ENCODE measurements at regions not wholly inside any gene's neighbourhood (a gene's known extent, or its start where the extent isn't known, plus 50 kb on each side); places are given as distances from the start of the nearest gene placed in this dataset.
"Not testable (repeated sequence)": the region's sequence is repeated elsewhere in the genome, so short reads cannot be mapped to it uniquely, and the experiment has no call there.

GRCh38 chr17:21470422-21470821, 94.3 kb downstream of the KCNJ12 start:
- H3K9me3 Mint-ChIP-seq; intact Hi-C loops (cut with micrococcal nuclease); DNase-seq; H3K4me3 Mint-ChIP-seq; H3K27me3 Mint-ChIP-seq; H3K27ac Mint-ChIP-seq; H3K36me3 Mint-ChIP-seq; H3K4me1 Mint-ChIP-seq (ENCODE audit: low read depth); CTCF ChIA-PET; POLR2A ChIA-PET: not testable (repeated sequence)

- Mint-ChIP-seq H3K36me3 (no peaks in the 10 kb centered on the region), H3K27me3 (peaks cover 3% of the 10 kb centered on the region), H3K9me3 (no peaks in the 10 kb centered on the region), H3K4me3 (no peak overlapping the region), H3K4me1 (ENCODE audit: low read depth) (no peaks in the 10 kb centered on the region), H3K27ac (no peak overlapping the region)
- intact Hi-C loops (cut with micrococcal nuclease): no loop called here
- CTCF ChIA-PET: no interaction called here
- DNase-seq: no peak
- POLR2A ChIA-PET: no interaction called here
These were observed 94.7 kb downstream of the KCNJ12 start for GRCh38 chr17:21470861-21471260.

GRCh38 chr17:21474815-21475214, 98.7 kb downstream of the KCNJ12 start:
- Mint-ChIP-seq H3K9me3 (peaks cover 16% of the 10 kb centered on the region), H3K27ac (no peak overlapping the region)
- POLR2A ChIA-PET: no interaction called here

GRCh38 chr17:21475571-21475970, 99.4 kb downstream of the KCNJ12 start:
- POLR2A ChIA-PET: no interaction called here
- intact Hi-C loops (cut with micrococcal nuclease): no loop called here
- Mint-ChIP-seq H3K9me3 (peaks cover 16% of the 10 kb centered on the region), H3K36me3 (peaks cover 5% of the 10 kb centered on the region), H3K4me3 (no peak overlapping the region), H3K4me1 (ENCODE audit: low read depth) (no peaks in the 10 kb centered on the region), H3K27ac (no peak overlapping the region), H3K27me3 (peaks cover 24% of the 10 kb centered on the region)
- no peak for DNase-seq
- CTCF ChIA-PET: no interaction called here

More at GRCh38 chr17:21474815-21475214, 98.7 kb downstream of the KCNJ12 start:
- peaks cover 18% of the 10 kb centered on the region for H3K27me3 Mint-ChIP-seq
- no peak for DNase-seq
- intact Hi-C loops (cut with micrococcal nuclease): no loop called here
- peaks cover 5% of the 10 kb centered on the region for H3K36me3 Mint-ChIP-seq
- CTCF ChIA-PET: interaction anchor here (1.2 kb wide), 1 partner anchor 18 kb away, joined by 4 read pairs; no protein-coding TSS in a partner anchor
- no peak overlapping the region for H3K4me3 Mint-ChIP-seq
- no peaks in the 10 kb centered on the region for H3K4me1 Mint-ChIP-seq (ENCODE audit: low read depth)

GRCh38 chr17:21476867-21477266, 100.7 kb downstream of the KCNJ12 start:
- intact Hi-C loops (cut with micrococcal nuclease): no loop called here
- no peak for DNase-seq
- H3K9me3 Mint-ChIP-seq: peaks cover 16% of the 10 kb centered on the region
- H3K36me3 Mint-ChIP-seq: peaks cover 5% of the 10 kb centered on the region
- peaks cover 25% of the 10 kb centered on the region for H3K27me3 Mint-ChIP-seq
- ChIA-PET POLR2A (no interaction called here), CTCF (no interaction called here)
- H3K4me1 Mint-ChIP-seq (ENCODE audit: low read depth): no peaks in the 10 kb centered on the region
- no peak overlapping the region for H3K4me3 Mint-ChIP-seq
- H3K27ac Mint-ChIP-seq: no peak overlapping the region

- intact Hi-C loops (cut with micrococcal nuclease): no loop called here
- no peak overlapping the region for H3K4me3 Mint-ChIP-seq
- no peaks in the 10 kb centered on the region for H3K4me1 Mint-ChIP-seq (ENCODE audit: low read depth)
- H3K9me3 Mint-ChIP-seq: peaks cover 15% of the 10 kb centered on the region
- ChIA-PET CTCF (no interaction called here), POLR2A (no interaction called here)
- H3K27me3 Mint-ChIP-seq: peaks cover 31% of the 10 kb centered on the region
- peaks cover 5% of the 10 kb centered on the region for H3K36me3 Mint-ChIP-seq
- no peak for DNase-seq
- no peak overlapping the region for H3K27ac Mint-ChIP-seq
These were observed 106.2 kb downstream of the KCNJ12 start for GRCh38 chr17:21482189-21482865.

- POLR2A ChIA-PET; H3K4me1 Mint-ChIP-seq (ENCODE audit: low read depth); DNase-seq; CTCF ChIA-PET; intact Hi-C loops (cut with micrococcal nuclease); H3K9me3 Mint-ChIP-seq; H3K27ac Mint-ChIP-seq; H3K36me3 Mint-ChIP-seq; H3K4me3 Mint-ChIP-seq: not testable (repeated sequence)
- peaks cover 11% of the 10 kb centered on the region for H3K27me3 Mint-ChIP-seq
These were observed 111.9 kb downstream of the KCNJ12 start for GRCh38 chr17:21488043-21488442.

- intact Hi-C loops (cut with micrococcal nuclease): no loop called here
- no peaks in the 10 kb centered on the region for H3K9me3 Mint-ChIP-seq
- ChIA-PET POLR2A (no interaction called here), CTCF (no interaction called here)
- no peaks in the 10 kb centered on the region for H3K27me3 Mint-ChIP-seq
- no peak for DNase-seq
- H3K4me1 Mint-ChIP-seq (ENCODE audit: low read depth): no peaks in the 10 kb centered on the region
- no peak overlapping the region for H3K4me3 Mint-ChIP-seq
- H3K27ac Mint-ChIP-seq: no peak overlapping the region
- H3K36me3 Mint-ChIP-seq: no peaks in the 10 kb centered on the region
These were observed 117.8 kb downstream of the KCNJ12 start for GRCh38 chr17:21493993-21494392.

GRCh38 chr17:21495281-21495680, 119.1 kb downstream of the KCNJ12 start:
- H3K36me3 Mint-ChIP-seq: no peaks in the 10 kb centered on the region
- H3K4me1 Mint-ChIP-seq (ENCODE audit: low read depth): no peaks in the 10 kb centered on the region
- DNase-seq: no peak
- no peak overlapping the region for H3K4me3 Mint-ChIP-seq
- no peaks in the 10 kb centered on the region for H3K9me3 Mint-ChIP-seq
- POLR2A ChIA-PET: no interaction called here
- no peak overlapping the region for H3K27ac Mint-ChIP-seq
- intact Hi-C loops (cut with micrococcal nuclease): no loop called here
- peaks cover 6% of the 10 kb centered on the region for H3K27me3 Mint-ChIP-seq
- CTCF ChIA-PET: no interaction called here

GRCh38 chr17:21500064-21500463, 123.9 kb downstream of the KCNJ12 start:
- no peaks in the 10 kb centered on the region for H3K4me1 Mint-ChIP-seq (ENCODE audit: low read depth)
- DNase-seq: no peak
- intact Hi-C loops (cut with micrococcal nuclease): no loop called here
- POLR2A ChIA-PET: no interaction called here
- H3K9me3 Mint-ChIP-seq: no peaks in the 10 kb centered on the region
- H3K27me3 Mint-ChIP-seq: peaks cover 10% of the 10 kb centered on the region
- H3K4me3 Mint-ChIP-seq: no peak overlapping the region
- H3K36me3 Mint-ChIP-seq: no peaks in the 10 kb centered on the region
- H3K27ac Mint-ChIP-seq: no peak overlapping the region
- CTCF ChIA-PET: interaction anchor here (0.7 to 1.2 kb wide), 2 partner anchors 12 to 43 kb away, joined by 3 read pairs; no protein-coding TSS in a partner anchor

GRCh38 chr17:21501927-21502700, 126.0 kb downstream of the KCNJ12 start:
- DNase-seq; CTCF ChIA-PET; H3K9me3 Mint-ChIP-seq; POLR2A ChIA-PET; H3K4me1 Mint-ChIP-seq (ENCODE audit: low read depth); intact Hi-C loops (cut with micrococcal nuclease); H3K36me3 Mint-ChIP-seq; H3K27ac Mint-ChIP-seq; H3K4me3 Mint-ChIP-seq: not testable (repeated sequence)
- H3K27me3 Mint-ChIP-seq: peaks cover 10% of the 10 kb centered on the region

- no peak for DNase-seq
- ChIA-PET CTCF (no interaction called here), POLR2A (no interaction called here)
- Mint-ChIP-seq H3K4me3 (no peak overlapping the region), H3K9me3 (no peaks in the 10 kb centered on the region), H3K4me1 (ENCODE audit: low read depth) (peaks cover 5% of the 10 kb centered on the region), H3K36me3 (no peaks in the 10 kb centered on the region), H3K27me3 (peaks cover 19% of the 10 kb centered on the region), H3K27ac (no peak overlapping the region)
- intact Hi-C loops (cut with micrococcal nuclease): no loop called here
These were observed 130.0 kb downstream of the KCNJ12 start for GRCh38 chr17:21505819-21506815.
